HFF-Myc (cell line): ENCODE measurements at regions not wholly inside any gene's neighbourhood (a gene's known extent, or its start where the extent isn't known, plus 50 kb on each side); places are given as distances from the start of the nearest gene placed in this dataset.

Experiments
- DNase-seq: peaks from one replicate; pipeline ENCODE4 v3.0.0-alpha.2; 2011; ENCODE audit warnings: low read depth; ENCODE audit errors: extremely low read depth
- H3K4me3 ChIP-seq: replicated peaks from 2 replicates; pipeline ENCODE4 v1.5.1; 2011; ENCODE audit warnings: low read depth, mild to moderate bottlenecking, control low read depth, low read length
- TF ChIP-seq, protein P1 (sequence below): IDR thresholded peaks from 2 replicates; pipeline ENCODE4 v1.5.1; 2012; ENCODE audit warnings: mild to moderate bottlenecking, low read depth, low read length, control low read depth; ENCODE audit errors: missing control alignments

DNA sequence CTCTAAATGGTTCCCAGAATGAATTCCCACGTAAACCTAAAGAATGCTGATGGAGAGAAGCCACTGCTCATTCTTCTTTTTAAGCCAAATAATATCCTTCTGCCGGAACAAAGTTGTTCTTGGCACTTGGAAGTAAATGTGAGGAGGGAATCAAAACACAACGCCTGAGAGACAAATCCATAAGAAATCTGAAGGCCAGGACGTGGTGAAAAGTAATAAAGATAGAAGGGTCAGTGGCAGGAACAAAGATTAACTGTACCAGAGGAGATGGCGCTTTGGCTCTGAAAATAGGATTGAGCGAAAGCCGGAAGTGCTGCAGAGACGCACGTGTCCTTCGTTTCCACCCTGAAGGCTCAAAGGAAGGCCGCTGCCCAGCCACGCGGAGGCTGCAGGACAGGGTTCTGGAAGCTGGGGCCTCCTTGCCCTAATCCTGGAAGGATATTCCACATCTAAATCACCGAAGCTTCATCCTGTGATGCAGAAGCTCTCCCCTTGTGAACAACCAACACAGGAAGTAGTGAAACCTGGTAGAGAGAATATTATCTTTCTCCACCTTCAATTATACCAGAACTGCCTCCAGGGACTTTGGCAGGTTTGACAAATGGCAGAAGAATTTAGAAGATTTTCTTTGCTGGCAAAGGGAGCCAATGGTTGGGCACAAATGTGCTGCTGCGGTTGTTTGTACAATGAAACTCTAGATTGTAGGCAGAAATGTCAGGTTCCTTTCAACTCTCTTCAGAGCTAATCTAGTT, 214.6 kb upstream of the SERP2 start:
- H3K4me3 ChIP-seq, result no peak overlapping the region
- no peak for DNase-seq
- TF ChIP-seq, protein P1, sequence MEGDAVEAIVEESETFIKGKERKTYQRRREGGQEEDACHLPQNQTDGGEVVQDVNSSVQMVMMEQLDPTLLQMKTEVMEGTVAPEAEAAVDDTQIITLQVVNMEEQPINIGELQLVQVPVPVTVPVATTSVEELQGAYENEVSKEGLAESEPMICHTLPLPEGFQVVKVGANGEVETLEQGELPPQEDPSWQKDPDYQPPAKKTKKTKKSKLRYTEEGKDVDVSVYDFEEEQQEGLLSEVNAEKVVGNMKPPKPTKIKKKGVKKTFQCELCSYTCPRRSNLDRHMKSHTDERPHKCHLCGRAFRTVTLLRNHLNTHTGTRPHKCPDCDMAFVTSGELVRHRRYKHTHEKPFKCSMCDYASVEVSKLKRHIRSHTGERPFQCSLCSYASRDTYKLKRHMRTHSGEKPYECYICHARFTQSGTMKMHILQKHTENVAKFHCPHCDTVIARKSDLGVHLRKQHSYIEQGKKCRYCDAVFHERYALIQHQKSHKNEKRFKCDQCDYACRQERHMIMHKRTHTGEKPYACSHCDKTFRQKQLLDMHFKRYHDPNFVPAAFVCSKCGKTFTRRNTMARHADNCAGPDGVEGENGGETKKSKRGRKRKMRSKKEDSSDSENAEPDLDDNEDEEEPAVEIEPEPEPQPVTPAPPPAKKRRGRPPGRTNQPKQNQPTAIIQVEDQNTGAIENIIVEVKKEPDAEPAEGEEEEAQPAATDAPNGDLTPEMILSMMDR, result no peak

DNA sequence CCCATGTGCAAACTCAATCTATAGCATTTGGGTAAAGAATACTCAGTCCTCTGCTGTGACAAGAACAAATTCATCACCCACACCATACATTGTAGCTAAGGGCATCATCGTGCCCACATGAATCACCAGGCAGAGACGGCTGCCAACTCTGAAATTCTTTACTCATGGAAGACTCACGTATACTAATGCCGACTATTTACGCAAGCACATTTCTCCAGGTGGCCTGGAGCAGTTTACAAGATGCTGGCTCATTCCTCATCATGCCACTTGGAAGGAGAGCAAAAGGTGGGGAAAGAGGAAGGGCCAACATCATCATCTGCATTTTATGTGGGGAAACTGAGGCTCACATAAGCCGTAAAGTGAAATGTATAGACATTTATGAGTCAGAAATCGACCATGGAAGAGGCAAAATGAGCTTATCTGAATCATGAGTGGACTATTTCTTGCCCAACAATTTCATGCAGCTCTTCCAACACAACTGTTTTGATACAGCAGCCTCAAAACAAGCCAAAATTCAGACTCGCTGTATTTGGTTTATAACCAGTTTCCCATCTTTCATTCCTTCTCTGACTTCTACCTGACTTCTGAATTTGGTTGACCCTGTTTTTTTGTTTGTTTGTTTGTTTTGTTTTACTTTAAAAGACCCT, 213.9 kb upstream of the SERP2 start:
- TF ChIP-seq, protein P1, result no peak
- H3K4me3 ChIP-seq, result no peak overlapping the region

GRCh38 chr13:44160591-44161191, 212.9 kb upstream of the SERP2 start:
- no peak overlapping the region for H3K4me3 ChIP-seq
- DNase-seq, result no peak
- TF ChIP-seq, protein P1, result no peak

More for the DNA sequence above, 213.9 kb upstream of the SERP2 start:
- DNase-seq, result no peak

- no peak overlapping the region for H3K4me3 ChIP-seq
- TF ChIP-seq, protein P1, result no peak
- no peak for DNase-seq
These were observed 210.5 kb upstream of the SERP2 start for GRCh38 chr13:44163108-44163507.

GRCh38 chr13:44165221-44165888, 208.3 kb upstream of the SERP2 start:
- TF ChIP-seq, protein P1, result no peak
- DNase-seq, result no peak
- no peak overlapping the region for H3K4me3 ChIP-seq

GRCh38 chr13:44165889-44166496, 207.6 kb upstream of the SERP2 start:
- DNase-seq, result no peak
- TF ChIP-seq, protein P1, result no peak
- no peak overlapping the region for H3K4me3 ChIP-seq
